ENCODE measurements at regions not wholly inside any gene's neighbourhood (a gene's known extent, or its start where the extent isn't known, plus 50 kb on each side); places are given as distances from the start of the nearest gene placed in this dataset.
A peak's percentile ranks its signal among the peaks of the same experiment; 100 is the strongest.

- H3K27ac Mint-ChIP-seq, result no peak overlapping the region
- H3K4me1 Mint-ChIP-seq (ENCODE audit: low read depth in 2 of 2), result peaks cover 4 to 5% of the 10 kb centered on the region in 2 donors
- no peaks in the 10 kb centered on the region for H3K9me3 Mint-ChIP-seq
- ATAC-seq (replicated peaks) (no peak), DNase-seq (no peak)
- peaks cover 8 to 44% of the 10 kb centered on the region in 2 donors for H3K27me3 Mint-ChIP-seq
- no peak overlapping the region for H3K4me3 Mint-ChIP-seq
- no peaks in the 10 kb centered on the region for H3K36me3 Mint-ChIP-seq (ENCODE audit: insufficient read depth)
Measured at GRCh38 chr15:85934691-85935090, 140.0 kb upstream of the KLHL25 start.

- Mint-ChIP-seq H3K27me3 (peaks cover 8 to 44% of the 10 kb centered on the region in 2 donors), H3K27ac (no peak overlapping the region), H3K4me1 (ENCODE audit: low read depth in 2 of 2) (peaks cover 4 to 5% of the 10 kb centered on the region in 2 donors), H3K4me3 (no peak overlapping the region), H3K36me3 (ENCODE audit: insufficient read depth) (no peaks in the 10 kb centered on the region), H3K9me3 (no peaks in the 10 kb centered on the region)
- ATAC-seq (replicated peaks) (no peak), DNase-seq (no peak)
Measured at GRCh38 chr15:85935182-85935581, 140.5 kb upstream of the KLHL25 start.

- no peak for ATAC-seq (replicated peaks)
- no peaks in the 10 kb centered on the region for H3K4me1 Mint-ChIP-seq (ENCODE audit: low read depth in 2 of 2)
Measured at GRCh38 chr15:85937661-85938060, 142.0 kb upstream of the AGBL1 start.

GRCh38 chr15:85941186-85941855, 138.3 kb upstream of the AGBL1 start:
- no peak overlapping the region for H3K27ac Mint-ChIP-seq
- no peak for DNase-seq
- no peak overlapping the region for H3K4me3 Mint-ChIP-seq
- no peak for ATAC-seq (replicated peaks)
- H3K4me1 Mint-ChIP-seq (ENCODE audit: low read depth in 2 of 2), result peaks cover 0 to 2% of the 10 kb centered on the region in 2 donors
- H3K9me3 Mint-ChIP-seq, result no peaks in the 10 kb centered on the region
- peaks cover 0 to 13% of the 10 kb centered on the region in 2 donors for H3K27me3 Mint-ChIP-seq
- no peaks in the 10 kb centered on the region for H3K36me3 Mint-ChIP-seq (ENCODE audit: insufficient read depth)

More at GRCh38 chr15:85937661-85938060, 142.0 kb upstream of the AGBL1 start:
- Mint-ChIP-seq H3K36me3 (ENCODE audit: insufficient read depth) (no peaks in the 10 kb centered on the region), H3K27me3 (peaks cover 4 to 28% of the 10 kb centered on the region in 2 donors), H3K27ac (peak overlapping the region in 1 of 2 donors; percentile 51), H3K9me3 (no peaks in the 10 kb centered on the region), H3K4me3 (no peak overlapping the region)
- no peak for DNase-seq

GRCh38 chr15:85942632-85943031, 137.0 kb upstream of the AGBL1 start:
- DNase-seq (no peak), ATAC-seq (replicated peaks) (no peak)
- Mint-ChIP-seq H3K9me3 (no peaks in the 10 kb centered on the region), H3K27me3 (peaks cover 8 to 19% of the 10 kb centered on the region in 2 donors), H3K27ac (no peak overlapping the region), H3K4me1 (ENCODE audit: low read depth in 2 of 2) (peaks cover 0 to 2% of the 10 kb centered on the region in 2 donors), H3K4me3 (no peak overlapping the region), H3K36me3 (ENCODE audit: insufficient read depth) (no peaks in the 10 kb centered on the region)

- ATAC-seq (replicated peaks) (no peak), DNase-seq (no peak)
- H3K27ac Mint-ChIP-seq, result no peak overlapping the region
Measured at GRCh38 chr15:85943151-85943550, 136.5 kb upstream of the AGBL1 start.

GRCh38 chr15:85943791-85944190, 135.9 kb upstream of the AGBL1 start:
- no peak for ATAC-seq (replicated peaks)
- Mint-ChIP-seq H3K9me3 (no peaks in the 10 kb centered on the region), H3K36me3 (ENCODE audit: insufficient read depth) (no peaks in the 10 kb centered on the region)

More at GRCh38 chr15:85943151-85943550, 136.5 kb upstream of the AGBL1 start:
- Mint-ChIP-seq H3K9me3 (no peaks in the 10 kb centered on the region), H3K27me3 (peaks cover 8 to 19% of the 10 kb centered on the region in 2 donors), H3K4me3 (no peak overlapping the region), H3K4me1 (ENCODE audit: low read depth in 2 of 2) (peaks cover 0 to 2% of the 10 kb centered on the region in 2 donors), H3K36me3 (ENCODE audit: insufficient read depth) (no peaks in the 10 kb centered on the region)

GRCh38 chr15:85947021-85947420, 132.7 kb upstream of the AGBL1 start:
- ATAC-seq (replicated peaks), result no peak
- Mint-ChIP-seq H3K27ac (no peak overlapping the region), H3K36me3 (ENCODE audit: insufficient read depth) (no peaks in the 10 kb centered on the region)

More at GRCh38 chr15:85943791-85944190, 135.9 kb upstream of the AGBL1 start:
- H3K27me3 Mint-ChIP-seq, result peaks cover 8 to 19% of the 10 kb centered on the region in 2 donors
- no peak overlapping the region for H3K4me3 Mint-ChIP-seq
- H3K27ac Mint-ChIP-seq, result no peak overlapping the region
- peaks cover 0 to 2% of the 10 kb centered on the region in 2 donors for H3K4me1 Mint-ChIP-seq (ENCODE audit: low read depth in 2 of 2)
- DNase-seq, result no peak

GRCh38 chr15:85947936-85948335, 131.7 kb upstream of the AGBL1 start:
- peaks cover 0 to 2% of the 10 kb centered on the region in 2 donors for H3K4me1 Mint-ChIP-seq (ENCODE audit: low read depth in 2 of 2)
- no peaks in the 10 kb centered on the region for H3K9me3 Mint-ChIP-seq
- DNase-seq (no peak), ATAC-seq (replicated peaks) (no peak)
- peaks cover 9 to 11% of the 10 kb centered on the region in 2 donors for H3K27me3 Mint-ChIP-seq
- H3K4me3 Mint-ChIP-seq, result no peak overlapping the region
- H3K36me3 Mint-ChIP-seq (ENCODE audit: insufficient read depth), result no peaks in the 10 kb centered on the region
- no peak overlapping the region for H3K27ac Mint-ChIP-seq

More at GRCh38 chr15:85947021-85947420, 132.7 kb upstream of the AGBL1 start:
- no peak overlapping the region for H3K4me3 Mint-ChIP-seq
- H3K27me3 Mint-ChIP-seq, result peaks cover 8 to 10% of the 10 kb centered on the region in 2 donors
- no peak for DNase-seq
- H3K4me1 Mint-ChIP-seq (ENCODE audit: low read depth in 2 of 2), result peaks cover 0 to 2% of the 10 kb centered on the region in 2 donors
- H3K9me3 Mint-ChIP-seq, result no peaks in the 10 kb centered on the region

GRCh38 chr15:85950101-85950500, 129.6 kb upstream of the AGBL1 start:
- Mint-ChIP-seq H3K36me3 (ENCODE audit: insufficient read depth) (no peaks in the 10 kb centered on the region), H3K9me3 (no peaks in the 10 kb centered on the region), H3K27me3 (peaks cover 15 to 19% of the 10 kb centered on the region in 2 donors), H3K4me1 (ENCODE audit: low read depth in 2 of 2) (no peaks in the 10 kb centered on the region), H3K4me3 (no peak overlapping the region), H3K27ac (no peak overlapping the region)
- no peak for DNase-seq
- ATAC-seq (replicated peaks), result no peak

- no peaks in the 10 kb centered on the region for H3K9me3 Mint-ChIP-seq
- peaks cover 3 to 6% of the 10 kb centered on the region in 2 donors for H3K4me1 Mint-ChIP-seq (ENCODE audit: low read depth in 2 of 2)
- H3K27me3 Mint-ChIP-seq, result peaks cover 11 to 17% of the 10 kb centered on the region in 2 donors
- no peak overlapping the region for H3K4me3 Mint-ChIP-seq
- no peak overlapping the region for H3K27ac Mint-ChIP-seq
- DNase-seq, result no peak
- no peaks in the 10 kb centered on the region for H3K36me3 Mint-ChIP-seq (ENCODE audit: insufficient read depth)
- ATAC-seq (replicated peaks), result no peak
Measured at GRCh38 chr15:85954586-85954985, 125.1 kb upstream of the AGBL1 start.

- no peak for DNase-seq
- ATAC-seq (replicated peaks), result no peak
- Mint-ChIP-seq H3K9me3 (no peaks in the 10 kb centered on the region), H3K4me3 (no peak overlapping the region), H3K27ac (no peak overlapping the region), H3K27me3 (peaks cover 17 to 18% of the 10 kb centered on the region in 2 donors), H3K36me3 (ENCODE audit: insufficient read depth) (no peaks in the 10 kb centered on the region), H3K4me1 (ENCODE audit: low read depth in 2 of 2) (peaks cover 3 to 6% of the 10 kb centered on the region in 2 donors)
Measured at GRCh38 chr15:85955501-85956391, 123.9 kb upstream of the AGBL1 start.

- DNase-seq (no peak), ATAC-seq (replicated peaks) (no peak)
- H3K36me3 Mint-ChIP-seq (ENCODE audit: insufficient read depth), result no peaks in the 10 kb centered on the region
- H3K4me3 Mint-ChIP-seq, result no peak overlapping the region
- peaks cover 17 to 18% of the 10 kb centered on the region in 2 donors for H3K27me3 Mint-ChIP-seq
- H3K9me3 Mint-ChIP-seq, result no peaks in the 10 kb centered on the region
- H3K27ac Mint-ChIP-seq, result no peak overlapping the region
- peaks cover 3 to 6% of the 10 kb centered on the region in 2 donors for H3K4me1 Mint-ChIP-seq (ENCODE audit: low read depth in 2 of 2)
Measured at GRCh38 chr15:85956532-85957275, 123.0 kb upstream of the AGBL1 start.
